Activated T-helper 1 cell treated with anti-CD3 and anti-CD28 coated beads, Interleukin-12 subunit alpha, Interleukin-12 subunit beta, Interleukin-2, Interleukin-4 antibody, amounts not matched to agents 30 ng/mL and 10 ng/mL and 1 ng/mL, durations not matched to agents 14 hours and 24 hours and 36 hours (primary cell): ENCODE measurements at regions not wholly inside any gene's neighbourhood (a gene's known extent, or its start where the extent isn't known, plus 50 kb on each side); places are given as distances from the start of the nearest gene placed in this dataset.

Experiments
- DNase-seq: peaks from one replicate; pipeline ENCODE4 v3.0.0; 2021; ENCODE audit warnings: low spot score
- H3K27ac Mint-ChIP-seq: one replicate; pipeline ENCODE4 v1.8.0; 2021; ENCODE audit warnings: mild to moderate bottlenecking, mixed read lengths
- H3K27me3 Mint-ChIP-seq: one replicate; pipeline ENCODE4 v1.8.0; 2022; ENCODE audit warnings: mild to moderate bottlenecking, moderate library complexity, mixed read lengths; ENCODE audit not compliant: insufficient read depth
- H3K36me3 Mint-ChIP-seq: one replicate; pipeline ENCODE4 v1.8.0; 2021; ENCODE audit warnings: low read depth, mixed read lengths
- H3K4me1 Mint-ChIP-seq: one replicate; pipeline ENCODE4 v1.8.0; 2021; ENCODE audit warnings: low read depth, mixed read lengths
- H3K4me3 Mint-ChIP-seq: one replicate; pipeline ENCODE4 v1.8.0; 2021; ENCODE audit warnings: mild to moderate bottlenecking, moderate library complexity, mixed read lengths
- H3K9me3 Mint-ChIP-seq: one replicate; pipeline ENCODE4 v1.8.0; 2021; ENCODE audit warnings: mixed read lengths
- intact Hi-C: fragments of 100-400 bp; cut with micrococcal nuclease; formaldehyde crosslinking; loops from one replicate; pipeline ENCODE4 v1.15.1; 2024

DNA sequence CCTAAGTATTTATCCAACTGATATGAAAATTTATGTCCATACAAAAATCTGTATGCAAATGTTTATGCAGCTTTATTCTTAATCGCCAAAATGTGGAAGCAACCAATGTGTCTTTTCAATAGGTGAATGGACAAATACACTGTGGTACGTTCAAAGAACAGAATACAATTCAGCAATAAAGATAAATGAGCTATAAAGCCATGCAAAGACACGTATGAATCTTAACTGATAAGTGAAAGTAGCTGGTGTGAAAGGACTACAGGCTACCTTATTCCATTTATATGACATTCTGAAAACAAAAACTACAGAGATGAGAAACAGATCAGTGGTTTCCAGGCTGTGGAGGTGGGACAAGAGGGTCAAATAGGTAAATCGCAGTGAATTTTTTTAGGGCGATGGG lies 419.6 kb upstream of the B3GALT2 start:
- peaks cover 15% of the 10 kb centered on the region for H3K36me3 Mint-ChIP-seq
- no peak for DNase-seq
- H3K27ac Mint-ChIP-seq, result no peak overlapping the region
- peaks cover 17% of the 10 kb centered on the region for H3K9me3 Mint-ChIP-seq
- no peaks in the 10 kb centered on the region for H3K27me3 Mint-ChIP-seq
- H3K4me1 Mint-ChIP-seq, result peaks cover 41% of the 10 kb centered on the region
- no peak overlapping the region for H3K4me3 Mint-ChIP-seq
- intact Hi-C loops, result no loop called here

DNA sequence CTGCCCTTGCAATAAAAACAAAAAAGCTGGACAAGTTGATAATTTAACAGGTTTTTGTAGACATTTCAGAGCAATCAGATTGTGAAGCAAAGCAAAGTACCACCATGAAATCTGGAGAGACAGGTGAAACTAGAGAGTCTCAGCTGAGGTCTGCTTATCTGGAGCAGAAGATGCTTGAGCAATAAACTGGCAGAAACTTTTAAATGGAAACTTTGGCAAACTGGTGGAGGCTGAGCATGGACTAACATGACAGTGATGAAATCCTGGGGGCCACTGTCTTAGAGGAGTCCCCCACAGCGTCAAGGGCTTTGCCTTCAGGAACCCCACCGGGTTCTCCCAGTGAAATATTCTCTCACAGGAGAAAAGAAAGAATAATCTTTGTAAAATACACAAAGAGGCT lies 416.3 kb upstream of the B3GALT2 start:
- Mint-ChIP-seq H3K27ac (no peak overlapping the region), H3K36me3 (peaks cover 6% of the 10 kb centered on the region), H3K27me3 (no peaks in the 10 kb centered on the region), H3K4me3 (no peak overlapping the region), H3K9me3 (peaks cover 8% of the 10 kb centered on the region), H3K4me1 (peaks cover 25% of the 10 kb centered on the region)
- intact Hi-C loops, result no loop called here
- DNase-seq, result no peak

DNA sequence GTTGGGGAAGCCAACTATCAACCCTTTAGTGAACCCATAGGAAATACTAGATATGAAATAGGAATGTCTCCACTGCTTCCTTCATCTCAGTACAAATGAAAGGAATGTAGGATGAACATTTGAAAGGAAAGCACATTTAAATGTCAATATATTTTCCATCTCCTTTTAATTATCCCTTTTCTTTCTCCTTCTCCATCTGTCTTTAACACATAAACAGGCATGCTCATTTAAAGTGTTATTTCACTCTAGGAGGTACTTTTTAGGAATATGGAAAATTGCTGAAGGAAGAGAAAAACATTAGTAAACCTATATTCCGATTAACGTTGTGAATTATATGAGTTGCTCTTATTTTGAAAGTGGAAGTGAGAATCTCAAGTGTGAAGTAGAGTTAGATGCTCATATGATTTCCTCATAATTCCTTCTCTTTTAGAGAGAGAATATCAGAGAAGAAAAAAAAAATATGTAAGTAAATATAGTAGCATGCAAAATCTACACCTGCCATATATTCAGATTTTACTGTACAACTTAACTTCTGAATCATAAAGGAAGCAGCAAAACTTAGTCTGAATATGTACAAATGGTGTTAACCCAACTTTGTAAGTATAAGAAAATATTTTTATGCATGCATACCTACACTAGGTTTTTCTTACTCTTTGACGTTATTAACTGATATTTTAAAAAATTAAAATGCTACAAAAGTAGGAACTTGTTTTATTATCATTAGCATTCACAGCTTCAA lies 406.9 kb upstream of the B3GALT2 start:
- peaks cover 6% of the 10 kb centered on the region for H3K9me3 Mint-ChIP-seq

DNA sequence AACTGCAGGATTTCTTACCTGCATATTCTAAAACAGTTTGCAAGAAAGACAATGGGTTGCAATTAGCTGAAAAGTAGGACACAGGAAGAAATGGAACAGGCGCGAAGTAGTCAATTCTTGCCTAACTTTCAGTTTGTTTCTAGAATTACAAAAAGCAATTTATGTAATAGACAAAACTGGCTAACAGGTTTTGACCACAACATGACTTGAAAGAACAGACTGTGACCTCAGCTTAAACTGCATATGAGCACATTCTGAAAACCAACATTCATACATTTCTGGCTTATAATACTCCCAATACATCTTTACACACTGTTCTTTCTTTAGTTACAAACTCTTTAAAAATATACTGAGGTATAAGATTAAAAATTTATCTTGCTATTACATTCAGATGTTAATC lies 405.9 kb upstream of the B3GALT2 start:
- Mint-ChIP-seq H3K27ac (peak overlapping the region; percentile 49), H3K4me1 (peaks cover 33% of the 10 kb centered on the region), H3K9me3 (peaks cover 6% of the 10 kb centered on the region), H3K27me3 (no peaks in the 10 kb centered on the region), H3K4me3 (peak overlapping the region; percentile 34), H3K36me3 (peaks cover 4% of the 10 kb centered on the region)
- intact Hi-C loops, result loop anchor here (1.0 kb wide), 2 partner anchors 23 to 55 kb away; no protein-coding TSS in a partner anchor
- DNase-seq, result no peak

More for the DNA sequence above, 406.9 kb upstream of the B3GALT2 start:
- DNase-seq, result no peak
- H3K27ac Mint-ChIP-seq, result peak overlapping the region; percentile 56
- intact Hi-C loops, result no loop called here
- H3K4me1 Mint-ChIP-seq, result peaks cover 33% of the 10 kb centered on the region
- peak overlapping the region; percentile 19 for H3K4me3 Mint-ChIP-seq
- H3K27me3 Mint-ChIP-seq, result no peaks in the 10 kb centered on the region
- H3K36me3 Mint-ChIP-seq, result peaks cover 4% of the 10 kb centered on the region

DNA sequence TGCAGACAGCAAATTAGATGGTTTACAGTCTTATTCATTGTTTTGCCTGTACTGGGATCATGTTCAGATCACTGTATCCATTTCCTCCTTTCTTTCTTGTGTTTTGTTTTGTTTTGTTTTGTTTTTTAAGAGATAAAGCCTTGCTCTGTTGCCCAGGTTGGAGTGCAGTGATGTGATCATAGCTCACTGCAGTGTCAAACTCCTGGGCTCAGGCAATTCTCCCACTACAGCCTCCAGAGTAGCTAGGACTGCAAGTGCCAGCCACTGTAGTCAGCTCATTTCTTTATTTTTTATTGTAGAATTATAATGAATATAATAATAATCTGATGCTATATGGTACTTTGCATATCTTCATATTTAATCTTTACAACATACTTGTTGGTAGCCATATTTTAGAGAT lies 403.7 kb upstream of the B3GALT2 start:
- Mint-ChIP-seq H3K9me3 (no peaks in the 10 kb centered on the region), H3K36me3 (no peaks in the 10 kb centered on the region), H3K27me3 (no peaks in the 10 kb centered on the region), H3K4me3 (no peak overlapping the region), H3K4me1 (peaks cover 33% of the 10 kb centered on the region), H3K27ac (no peak overlapping the region)
- intact Hi-C loops, result no loop called here
- no peak for DNase-seq

DNA sequence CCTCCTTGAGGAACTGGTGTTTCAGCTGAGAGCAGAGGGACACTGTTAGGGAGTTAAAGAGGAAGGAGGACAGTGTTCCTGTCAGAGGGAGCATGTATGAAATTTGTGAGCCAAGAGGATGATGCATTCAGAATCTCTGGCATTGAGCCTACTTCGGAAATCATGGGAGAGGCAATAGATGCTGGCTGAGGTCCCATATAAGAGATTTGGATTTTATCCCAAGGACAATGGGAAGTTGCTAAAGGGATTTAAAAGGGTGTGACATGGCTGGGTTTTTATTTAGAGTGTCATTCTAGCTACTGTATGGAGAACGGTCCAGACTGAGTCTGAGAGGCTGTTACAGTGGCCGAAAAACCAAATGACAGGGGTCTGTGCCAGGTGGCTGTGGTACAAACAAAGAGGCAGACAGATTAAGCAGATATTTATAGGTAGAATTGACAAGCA lies 403.2 kb upstream of the B3GALT2 start:
- intact Hi-C loops, result no loop called here
- Mint-ChIP-seq H3K27me3 (no peaks in the 10 kb centered on the region), H3K27ac (no peak overlapping the region), H3K4me3 (no peak overlapping the region), H3K36me3 (no peaks in the 10 kb centered on the region), H3K9me3 (no peaks in the 10 kb centered on the region), H3K4me1 (peaks cover 33% of the 10 kb centered on the region)
- no peak for DNase-seq

DNA sequence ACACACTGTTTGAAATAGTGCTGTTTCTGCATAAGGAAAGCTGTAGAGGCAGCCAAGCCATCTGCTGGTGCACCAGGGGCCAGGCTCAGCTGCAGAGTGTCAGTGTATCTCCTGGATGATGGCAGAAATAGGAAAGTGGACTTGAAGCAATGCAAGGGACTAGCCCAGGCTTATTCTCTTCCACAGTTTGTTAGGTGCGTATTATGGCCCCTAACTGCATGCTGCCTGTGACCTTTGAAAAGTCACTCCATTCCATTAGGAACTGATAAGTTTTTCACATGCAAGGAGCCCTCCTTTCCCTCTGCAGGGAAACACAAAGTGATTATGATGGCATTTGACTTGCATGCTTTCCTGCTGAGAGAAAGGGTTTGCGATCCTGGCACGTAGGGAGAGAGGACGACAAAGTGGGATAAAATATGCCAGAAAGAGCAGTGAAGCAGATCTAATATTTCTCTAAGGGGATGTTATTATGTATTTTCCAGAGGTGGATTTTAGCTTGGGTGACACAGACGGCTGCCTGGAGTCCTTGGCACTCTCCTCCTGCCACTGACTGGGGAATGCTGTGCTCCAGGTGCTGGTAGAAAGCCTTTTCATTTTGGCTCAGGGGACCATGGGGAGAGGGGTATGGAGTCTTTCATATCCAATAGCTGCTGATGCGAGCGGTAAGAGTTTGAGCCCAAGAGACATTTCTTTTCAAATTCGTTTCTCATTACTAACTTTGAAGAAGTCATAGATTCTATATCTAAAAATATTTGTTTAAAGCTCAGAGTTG lies 402.1 kb upstream of the B3GALT2 start:
- no peak for DNase-seq
- Mint-ChIP-seq H3K9me3 (no peaks in the 10 kb centered on the region), H3K4me1 (peaks cover 33% of the 10 kb centered on the region), H3K4me3 (no peak overlapping the region), H3K36me3 (peaks cover 2% of the 10 kb centered on the region), H3K27me3 (no peaks in the 10 kb centered on the region), H3K27ac (no peak overlapping the region)
- intact Hi-C loops, result no loop called here

DNA sequence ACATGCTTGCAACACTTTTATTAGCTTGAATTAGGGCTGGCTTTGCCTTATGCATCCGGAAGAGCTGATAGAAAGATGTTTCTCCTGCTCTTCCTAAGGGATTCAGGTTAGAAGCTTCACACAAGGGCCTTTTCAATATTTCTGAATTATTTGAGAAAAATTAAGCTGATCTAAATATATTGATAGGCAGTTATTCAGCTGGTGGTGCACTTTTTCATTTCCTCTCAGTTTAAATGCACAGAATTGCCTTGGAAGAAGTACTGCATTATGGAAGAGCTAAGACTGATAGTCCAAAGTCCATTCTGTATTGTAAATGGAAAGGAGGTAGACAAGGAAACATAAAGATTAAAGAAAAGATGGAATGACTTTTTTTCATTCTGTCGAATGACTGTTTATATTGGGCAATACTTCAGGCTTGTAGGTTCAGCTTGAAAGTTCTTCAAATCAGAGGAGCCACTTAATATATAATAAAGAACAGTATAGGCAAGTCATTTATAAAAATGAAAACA lies 398.4 kb upstream of the B3GALT2 start:
- Mint-ChIP-seq H3K4me1 (peaks cover 6% of the 10 kb centered on the region), H3K9me3 (peaks cover 11% of the 10 kb centered on the region), H3K27ac (no peak overlapping the region), H3K36me3 (peaks cover 3% of the 10 kb centered on the region), H3K27me3 (no peaks in the 10 kb centered on the region), H3K4me3 (no peak overlapping the region)
- intact Hi-C loops, result no loop called here
- no peak for DNase-seq

DNA sequence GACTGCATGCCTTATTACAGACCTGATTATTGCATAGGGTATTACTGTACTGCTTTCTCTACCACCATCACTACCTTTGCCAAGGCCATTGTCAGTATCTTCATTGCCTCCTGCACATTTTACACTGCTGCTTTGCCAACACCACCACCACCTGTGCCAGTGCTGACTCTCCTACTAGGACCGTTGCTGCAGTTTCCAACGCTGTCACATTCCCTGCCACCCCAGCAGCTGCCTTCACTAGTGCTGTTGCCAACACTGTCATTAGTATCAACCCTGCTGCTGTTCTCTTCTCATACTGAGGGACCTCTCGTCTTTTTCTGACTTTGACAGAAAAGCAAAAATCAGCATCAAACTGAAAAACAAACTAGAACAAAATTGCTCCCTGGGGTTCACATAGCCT lies 394.9 kb upstream of the B3GALT2 start:
- no peak overlapping the region for H3K27ac Mint-ChIP-seq
- intact Hi-C loops, result no loop called here
- no peak for DNase-seq
- no peaks in the 10 kb centered on the region for H3K4me1 Mint-ChIP-seq
- no peaks in the 10 kb centered on the region for H3K27me3 Mint-ChIP-seq
- no peak overlapping the region for H3K4me3 Mint-ChIP-seq
- peaks cover 3% of the 10 kb centered on the region for H3K36me3 Mint-ChIP-seq
- peaks cover 11% of the 10 kb centered on the region for H3K9me3 Mint-ChIP-seq

DNA sequence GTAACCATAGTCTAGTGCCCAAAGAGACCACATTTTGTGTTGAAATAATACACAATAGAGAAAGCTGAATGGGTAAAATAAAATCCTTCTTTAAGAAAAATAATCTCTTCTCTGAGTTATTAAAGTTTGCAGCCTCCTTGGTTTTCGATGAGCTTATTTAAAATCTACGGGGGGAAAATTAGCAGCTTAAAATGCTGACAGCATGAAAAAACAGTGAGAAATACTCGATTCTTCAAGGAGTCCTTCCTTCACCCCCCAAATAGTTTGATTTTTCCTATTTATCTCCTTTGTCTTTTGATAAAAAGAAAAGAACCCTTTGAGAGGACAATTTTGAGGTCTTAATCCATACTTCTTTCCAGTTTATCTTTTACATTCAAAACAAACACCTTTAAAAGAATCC lies 394.0 kb upstream of the B3GALT2 start:
- intact Hi-C loops, result no loop called here

DNA sequence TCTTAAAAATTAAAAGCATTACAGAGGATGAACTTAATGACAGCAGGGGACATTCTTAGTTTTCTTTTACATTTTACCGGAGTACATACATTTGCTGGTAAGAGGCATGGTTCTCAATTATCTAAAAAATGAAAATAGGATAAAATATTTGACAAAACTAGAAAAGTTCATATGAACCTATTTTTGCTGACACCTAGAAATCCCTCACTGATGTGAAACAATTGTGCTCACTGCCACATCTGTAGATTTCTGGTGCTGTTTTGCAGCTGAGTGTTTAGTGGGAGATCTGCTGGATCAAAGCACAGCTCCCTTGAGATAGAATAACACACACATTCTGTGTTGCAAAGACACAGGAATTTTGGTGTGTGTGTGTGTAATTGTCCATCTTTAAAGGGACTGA lies 392.9 kb upstream of the B3GALT2 start:
- no peak for DNase-seq
- H3K27me3 Mint-ChIP-seq, result no peaks in the 10 kb centered on the region
- peaks cover 4% of the 10 kb centered on the region for H3K36me3 Mint-ChIP-seq
- H3K9me3 Mint-ChIP-seq, result peaks cover 11% of the 10 kb centered on the region
- H3K4me1 Mint-ChIP-seq, result no peaks in the 10 kb centered on the region
- no peak overlapping the region for H3K4me3 Mint-ChIP-seq
- H3K27ac Mint-ChIP-seq, result no peak overlapping the region
- intact Hi-C loops, result no loop called here

More for the DNA sequence above, 394.0 kb upstream of the B3GALT2 start:
- DNase-seq, result no peak
- Mint-ChIP-seq H3K27ac (no peak overlapping the region), H3K27me3 (no peaks in the 10 kb centered on the region), H3K9me3 (peaks cover 11% of the 10 kb centered on the region), H3K4me3 (no peak overlapping the region), H3K4me1 (no peaks in the 10 kb centered on the region), H3K36me3 (peaks cover 4% of the 10 kb centered on the region)

DNA sequence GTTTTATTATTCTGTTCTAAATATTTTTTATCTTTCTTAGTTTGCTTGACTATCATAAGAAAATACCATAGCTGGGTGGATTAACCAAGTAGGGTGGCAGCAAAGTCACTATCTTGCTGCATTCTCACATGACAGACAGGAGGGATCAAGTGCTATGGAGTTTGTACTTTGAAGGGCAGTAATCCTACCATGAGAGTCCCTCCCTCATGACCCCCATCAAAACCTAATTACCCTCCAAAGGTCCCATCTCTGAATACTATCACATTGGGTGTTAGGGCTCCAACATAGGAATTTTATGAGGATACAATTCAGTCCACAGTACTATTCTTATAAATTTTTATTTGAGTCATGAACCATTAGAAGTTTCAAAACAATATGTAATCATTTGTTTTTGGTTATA lies 388.5 kb upstream of the B3GALT2 start:
- Mint-ChIP-seq H3K36me3 (peaks cover 14% of the 10 kb centered on the region), H3K9me3 (peaks cover 30% of the 10 kb centered on the region), H3K4me3 (no peak overlapping the region), H3K27ac (no peak overlapping the region), H3K4me1 (peaks cover 12% of the 10 kb centered on the region), H3K27me3 (no peaks in the 10 kb centered on the region)
- intact Hi-C loops, result no loop called here
- no peak for DNase-seq

DNA sequence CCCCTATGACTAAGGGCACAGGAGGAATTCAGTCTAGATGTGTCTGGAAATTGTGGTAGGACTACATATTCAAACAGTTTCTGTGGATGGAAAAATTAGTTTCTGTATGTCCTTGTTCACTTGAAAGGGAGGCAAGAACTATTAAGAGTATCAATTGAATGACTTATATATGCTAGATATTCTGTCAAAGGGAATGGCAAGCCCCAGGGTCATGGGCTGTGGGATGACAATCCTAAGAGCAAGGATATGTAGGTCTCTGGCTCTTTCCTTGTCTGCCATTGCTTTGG lies 383.5 kb upstream of the B3GALT2 start:
- H3K4me3 Mint-ChIP-seq, result no peak overlapping the region
- H3K27me3 Mint-ChIP-seq, result no peaks in the 10 kb centered on the region
- H3K4me1 Mint-ChIP-seq, result peaks cover 36% of the 10 kb centered on the region
- H3K36me3 Mint-ChIP-seq, result peaks cover 16% of the 10 kb centered on the region
- H3K9me3 Mint-ChIP-seq, result peaks cover 43% of the 10 kb centered on the region
- DNase-seq, result no peak
- intact Hi-C loops, result loop anchor here (1.0 to 2.0 kb wide), 9 partner anchors 12 to 763 kb away; no protein-coding TSS in a partner anchor
- peak overlapping the region; percentile 81 for H3K27ac Mint-ChIP-seq
